Stimulated activated naive CD4-positive, alpha-beta T cell treated with Interleukin-2 at 50 U/mL for 16 hours (primary cell): ENCODE measurements at regions not wholly inside any gene's neighbourhood (a gene's known extent, or its start where the extent isn't known, plus 50 kb on each side); places are given as distances from the start of the nearest gene placed in this dataset.

Experiments
- DNase-seq: peaks from one replicate; lab custom pipeline; 2025; lab: John Stamatoyannopoulos, UW

GRCh38 chr3:31427623-31428022 lies 105.1 kb upstream of the STT3B start:
- no peak for DNase-seq

- DNase-seq, result no peak
Measured at GRCh38 chr3:31431321-31431720, 101.4 kb upstream of the STT3B start.

GRCh38 chr3:31432897-31433678 lies 99.6 kb upstream of the STT3B start:
- DNase-seq, result no peak

- no peak for DNase-seq
Measured at GRCh38 chr3:31433679-31433992, 99.1 kb upstream of the STT3B start.

- no peak for DNase-seq
Measured at GRCh38 chr3:31434819-31435218, 97.9 kb upstream of the STT3B start.

GRCh38 chr3:31436830-31437229 lies 95.9 kb upstream of the STT3B start:
- no peak for DNase-seq

- no peak for DNase-seq
Measured at GRCh38 chr3:31438742-31439141, 94.0 kb upstream of the STT3B start.

GRCh38 chr3:31439890-31440750 lies 92.6 kb upstream of the STT3B start:
- no peak for DNase-seq

- no peak for DNase-seq
Measured at GRCh38 chr3:31440878-31441277, 91.8 kb upstream of the STT3B start.

GRCh38 chr3:31442755-31443154 lies 90.0 kb upstream of the STT3B start:
- no peak for DNase-seq

GRCh38 chr3:31444220-31445142 lies 88.2 kb upstream of the STT3B start:
- DNase-seq, result no peak

GRCh38 chr3:31445701-31446100 lies 87.0 kb upstream of the STT3B start:
- no peak for DNase-seq

GRCh38 chr3:31448035-31448881 lies 84.5 kb upstream of the STT3B start:
- DNase-seq, result no peak

- no peak for DNase-seq
Measured at GRCh38 chr3:31448882-31449243, 83.9 kb upstream of the STT3B start.

GRCh38 chr3:31449318-31449717 lies 83.4 kb upstream of the STT3B start:
- no peak for DNase-seq

GRCh38 chr3:31450345-31450744 lies 82.4 kb upstream of the STT3B start:
- no peak for DNase-seq

- no peak for DNase-seq
Measured at GRCh38 chr3:31452495-31453106, 80.1 kb upstream of the STT3B start.

- no peak for DNase-seq
Measured at GRCh38 chr3:31453430-31453829, 79.3 kb upstream of the STT3B start.

- DNase-seq, result no peak
Measured at GRCh38 chr3:31455524-31455923, 77.2 kb upstream of the STT3B start.

GRCh38 chr3:31456373-31456772 lies 76.4 kb upstream of the STT3B start:
- no peak for DNase-seq

GRCh38 chr3:31461426-31461825 lies 71.3 kb upstream of the STT3B start:
- no peak for DNase-seq
